Putamen (tissue), 1 donor: ENCODE measurements at regions not wholly inside any gene's neighbourhood (a gene's known extent, or its start where the extent isn't known, plus 50 kb on each side); places are given as distances from the start of the nearest gene placed in this dataset.
"Not testable (repeated sequence)": the region's sequence is repeated elsewhere in the genome, so short reads cannot be mapped to it uniquely, and the experiment has no call there.

Source experiments
- DNase-seq: peaks from one replicate; pipeline ENCODE4 v3.0.0-alpha.2; 2016; ENCODE audit warnings: low spot score

DNA sequence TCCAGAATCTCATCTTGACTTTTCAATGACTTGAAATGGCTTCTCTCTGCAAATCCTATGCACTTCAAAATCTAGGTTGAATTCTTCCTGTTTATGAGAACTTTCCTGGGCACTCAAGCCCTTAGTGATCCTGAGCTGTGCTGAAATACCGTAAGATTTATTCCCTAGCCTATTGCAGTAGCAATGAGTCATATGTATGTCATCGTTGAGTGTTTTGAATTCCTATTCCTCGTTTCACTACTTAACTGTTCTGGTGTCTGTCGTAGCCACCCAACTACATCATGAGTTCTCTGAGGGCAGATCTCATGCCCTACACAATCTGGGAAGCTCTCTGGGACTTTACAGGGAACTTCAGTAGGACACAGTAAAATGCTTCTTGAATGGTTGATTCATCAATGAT is 190.8 kb upstream of the TMEM132C start:
- no peak for DNase-seq

DNA sequence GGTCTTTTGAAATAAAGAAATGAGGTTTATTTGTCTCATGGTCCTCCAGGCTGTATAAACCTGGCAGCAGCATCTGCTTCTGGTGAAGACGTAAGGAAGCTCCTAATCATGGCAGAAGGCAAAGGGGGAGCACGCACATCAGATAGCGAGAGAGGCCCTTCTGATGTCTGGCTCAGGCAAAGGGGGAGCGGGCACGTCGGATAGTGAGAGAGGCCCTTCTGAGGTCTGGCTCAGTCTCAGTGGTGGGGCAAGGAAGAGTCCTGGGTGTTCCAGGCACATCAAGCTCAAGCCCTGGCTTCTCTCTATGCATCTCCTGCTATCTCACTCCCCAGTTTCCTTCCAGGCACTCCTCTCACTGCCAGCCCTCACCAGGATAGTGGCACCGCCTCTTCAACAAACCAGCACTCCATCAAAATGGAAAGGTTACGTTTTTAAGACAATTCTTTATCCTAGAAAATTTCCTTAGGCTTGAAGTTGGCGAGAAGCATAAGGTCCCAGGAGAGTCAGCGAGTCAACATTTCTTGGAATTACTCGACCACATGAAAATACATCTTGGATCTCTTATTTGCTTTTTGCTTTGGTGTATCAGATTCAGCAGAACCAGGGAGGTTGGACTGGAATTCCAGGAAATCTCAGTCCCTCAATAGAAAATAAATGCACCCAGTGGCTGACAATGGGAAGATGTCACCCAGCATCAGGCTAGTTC is 189.6 kb upstream of the TMEM132C start:
- DNase-seq, result no peak

- DNase-seq, result no peak
Observed at GRCh38 chr12:128077917-128078298, 189.1 kb upstream of the TMEM132C start.

DNA sequence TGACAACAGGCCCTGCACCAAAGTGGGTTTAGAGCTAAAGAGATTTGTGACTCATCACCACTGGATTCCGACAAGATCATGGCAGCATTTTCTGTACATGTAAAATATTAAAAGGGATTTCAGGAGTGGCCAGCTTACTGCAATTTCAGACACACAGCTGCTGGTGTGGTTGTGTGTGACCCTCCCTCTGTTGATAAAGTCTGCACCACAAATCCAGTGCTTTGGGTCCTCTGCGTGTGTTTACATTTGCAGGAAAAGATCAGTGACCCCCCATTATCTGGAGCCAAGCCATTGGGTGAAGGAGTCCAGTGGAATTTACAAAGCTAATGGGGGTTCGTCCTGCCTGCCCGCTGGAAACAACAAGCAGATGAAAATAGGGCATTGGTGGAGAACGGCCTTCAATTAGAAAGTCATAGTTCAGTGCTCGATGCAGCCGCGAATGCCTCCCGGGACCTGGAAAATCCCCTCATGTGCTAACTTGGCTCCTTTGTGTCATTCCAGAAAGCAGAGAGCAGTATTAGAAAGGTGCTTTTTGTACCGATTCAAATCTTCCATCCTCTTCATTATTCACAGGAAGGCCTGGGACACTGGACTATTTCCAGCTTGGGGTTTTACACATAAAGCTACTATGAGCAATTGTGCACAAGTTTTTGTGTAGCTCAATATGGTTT is 188.5 kb upstream of the TMEM132C start:
- no peak for DNase-seq

- DNase-seq, result no peak
Observed at GRCh38 chr12:128079446-128079845, 187.5 kb upstream of the TMEM132C start.

GRCh38 chr12:128083132-128083729 is 183.7 kb upstream of the TMEM132C start:
- no peak for DNase-seq

GRCh38 chr12:128088926-128089325 is 178.0 kb upstream of the TMEM132C start:
- no peak for DNase-seq

DNA sequence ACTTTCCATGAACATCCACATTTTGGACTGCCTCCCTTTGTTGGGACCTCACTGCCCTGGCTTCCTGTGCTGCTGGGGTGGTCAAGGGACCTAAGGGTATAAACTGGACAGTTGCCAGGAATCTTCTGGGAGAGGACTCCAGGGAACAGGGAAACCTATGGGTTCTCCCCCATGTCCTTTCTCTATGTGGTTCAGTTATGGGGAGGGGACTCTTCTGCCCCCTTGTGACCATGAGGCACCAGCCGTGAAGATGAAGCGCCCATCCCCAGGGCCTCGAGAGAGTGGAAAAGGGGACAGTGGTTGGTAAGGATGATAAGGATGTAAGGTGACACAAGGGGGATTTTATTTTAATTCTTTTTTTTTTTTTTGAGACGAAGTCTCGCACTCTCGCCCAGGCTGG is 177.0 kb upstream of the TMEM132C start:
- no peak for DNase-seq

DNA sequence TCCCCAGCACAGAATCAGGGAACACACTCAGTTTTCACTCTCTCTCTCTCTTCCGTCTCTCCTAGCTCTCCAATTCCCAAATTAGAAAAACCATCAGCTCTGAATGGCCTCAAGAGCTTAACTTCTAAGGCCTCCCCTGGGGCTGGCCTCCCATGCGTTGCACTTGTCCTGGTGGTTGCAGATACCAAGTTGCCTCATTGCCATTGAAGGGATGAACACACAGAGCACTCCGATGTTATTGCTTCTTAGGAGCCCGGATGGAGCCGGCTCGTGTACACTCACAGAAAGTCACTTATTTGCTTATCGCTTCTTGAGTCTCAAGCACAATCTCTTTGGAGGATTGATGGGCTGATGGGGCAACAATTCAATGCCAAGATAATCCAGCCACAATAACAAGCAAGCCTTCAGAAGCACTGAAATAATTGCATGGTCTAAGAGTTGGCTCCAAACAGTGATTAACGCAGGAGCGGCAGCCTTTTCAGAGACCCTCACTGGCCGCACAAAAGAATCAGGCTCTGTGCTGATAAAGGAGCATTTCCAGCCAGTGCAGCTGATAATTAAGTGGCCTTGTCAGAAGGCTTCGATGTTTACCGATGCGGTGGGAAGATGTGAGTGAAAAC is 175.8 kb upstream of the TMEM132C start:
- no peak for DNase-seq

- DNase-seq, result no peak
Observed at GRCh38 chr12:128091951-128092382, 175.0 kb upstream of the TMEM132C start.

- DNase-seq, result no peak
Observed at GRCh38 chr12:128098730-128099129, 168.2 kb upstream of the TMEM132C start.

GRCh38 chr12:128103152-128103551 is 163.8 kb upstream of the TMEM132C start:
- DNase-seq, result no peak

- DNase-seq, result no peak
Observed at GRCh38 chr12:128109236-128109635, 157.7 kb upstream of the TMEM132C start.

GRCh38 chr12:128109636-128110035 is 157.3 kb upstream of the TMEM132C start:
- DNase-seq, result no peak

DNA sequence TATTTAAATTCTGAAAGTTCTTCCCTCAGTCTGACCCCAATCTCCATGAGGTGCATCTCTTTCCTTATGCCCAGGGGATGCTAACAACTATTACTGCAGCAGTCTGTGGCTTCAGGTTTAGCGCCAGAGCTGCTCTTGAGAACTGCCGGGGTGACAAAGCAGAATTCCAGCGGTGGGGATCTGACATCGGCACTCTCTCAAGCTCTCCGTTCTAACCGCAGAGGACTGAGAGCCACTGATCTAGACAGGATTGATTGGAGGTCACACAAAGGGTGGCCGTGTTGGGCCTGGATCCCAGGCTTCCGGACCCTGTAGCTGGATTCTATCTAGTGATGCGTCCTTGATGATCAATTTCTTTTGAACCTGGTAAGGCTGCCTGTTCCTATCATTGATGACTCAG is 155.6 kb upstream of the TMEM132C start:
- DNase-seq, result no peak

DNA sequence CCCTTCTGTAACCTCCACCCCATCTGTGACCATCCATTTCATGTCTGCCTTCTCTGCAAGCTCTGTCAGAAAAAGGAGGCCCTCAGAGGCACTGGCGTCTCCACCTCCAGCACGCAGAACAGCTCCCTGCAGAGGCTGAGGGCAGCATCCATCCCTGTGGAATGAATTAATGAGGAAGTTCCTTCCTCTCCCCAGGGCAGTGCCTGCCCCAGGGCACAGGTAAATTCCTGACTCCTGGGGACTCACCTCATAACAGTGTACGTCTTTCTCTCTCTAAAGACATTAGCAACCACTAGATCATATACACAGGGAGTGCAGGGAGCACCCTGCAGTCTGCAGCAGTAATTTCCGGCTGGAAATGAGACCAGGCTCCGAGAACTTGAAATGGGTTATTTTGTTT is 155.0 kb upstream of the TMEM132C start:
- no peak for DNase-seq

GRCh38 chr12:128113250-128113649 is 153.7 kb upstream of the TMEM132C start:
- DNase-seq, result not testable (repeated sequence)

DNA sequence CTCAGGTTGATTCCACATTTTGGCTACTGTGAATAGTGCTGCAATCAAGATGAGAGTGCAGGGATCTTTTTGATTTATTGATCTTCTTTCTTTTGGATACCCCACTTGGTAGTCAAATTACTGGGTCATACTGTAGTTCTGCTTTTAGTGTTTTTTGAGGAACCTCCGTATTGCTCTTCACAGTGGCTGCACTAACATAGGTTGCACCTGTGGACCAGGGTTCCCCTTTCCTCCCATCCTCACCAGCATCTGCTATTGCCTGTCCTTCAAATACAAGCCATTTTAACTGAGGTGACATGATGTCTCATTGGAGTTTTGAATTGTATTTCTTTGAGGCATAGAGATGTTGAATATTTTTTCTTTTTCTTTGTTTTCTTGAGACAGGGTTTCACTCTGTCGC is 152.5 kb upstream of the TMEM132C start:
- no peak for DNase-seq

- no peak for DNase-seq
Observed at GRCh38 chr12:128116537-128116936, 150.4 kb upstream of the TMEM132C start.

GRCh38 chr12:128120035-128120434 is 146.9 kb upstream of the TMEM132C start:
- no peak for DNase-seq

DNA sequence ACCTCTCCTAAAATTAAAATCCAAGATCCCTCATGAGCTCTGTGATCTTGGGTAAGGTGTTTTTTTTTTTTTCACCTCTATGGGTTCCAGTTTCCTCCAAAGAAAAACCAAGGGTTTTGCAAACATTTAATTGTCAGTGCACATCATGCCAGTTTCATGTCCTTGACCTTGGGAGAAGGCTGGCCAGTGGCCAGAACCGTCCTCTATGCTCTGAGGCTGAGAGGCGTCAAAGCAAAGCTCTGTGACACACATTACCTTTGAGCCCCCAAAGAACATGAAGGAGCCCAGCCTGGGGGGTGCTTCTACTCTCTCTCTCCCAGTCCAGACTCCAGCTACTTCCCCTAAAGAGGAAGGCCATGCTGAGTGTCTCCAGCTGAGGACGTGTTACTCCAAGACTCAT is 145.5 kb upstream of the TMEM132C start:
- DNase-seq, result no peak

DNA sequence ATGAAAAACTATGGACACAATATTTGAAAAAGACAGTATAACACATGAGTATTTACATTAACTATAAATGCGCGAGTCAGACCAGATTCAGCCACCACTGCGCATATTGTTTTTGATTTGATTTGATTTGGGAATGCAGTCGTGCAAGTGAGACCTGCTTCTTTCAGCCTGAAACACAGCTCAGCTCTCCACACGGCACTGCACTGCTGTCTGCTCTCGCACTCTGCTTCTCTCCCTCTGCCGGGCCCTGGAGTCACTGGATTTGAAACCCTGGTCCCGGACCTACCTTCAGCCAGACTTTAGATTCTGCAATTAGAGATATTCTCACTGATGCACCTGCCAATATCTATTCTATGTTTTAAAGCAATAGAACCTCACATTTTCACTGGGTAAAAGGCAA is 143.9 kb upstream of the TMEM132C start:
- no peak for DNase-seq

- DNase-seq, result no peak
Observed at GRCh38 chr12:128131955-128132354, 135.0 kb upstream of the TMEM132C start.
